ENCODE measurements at regions not wholly inside any gene's neighbourhood (a gene's known extent, or its start where the extent isn't known, plus 50 kb on each side); places are given as distances from the start of the nearest gene placed in this dataset.

DNA sequence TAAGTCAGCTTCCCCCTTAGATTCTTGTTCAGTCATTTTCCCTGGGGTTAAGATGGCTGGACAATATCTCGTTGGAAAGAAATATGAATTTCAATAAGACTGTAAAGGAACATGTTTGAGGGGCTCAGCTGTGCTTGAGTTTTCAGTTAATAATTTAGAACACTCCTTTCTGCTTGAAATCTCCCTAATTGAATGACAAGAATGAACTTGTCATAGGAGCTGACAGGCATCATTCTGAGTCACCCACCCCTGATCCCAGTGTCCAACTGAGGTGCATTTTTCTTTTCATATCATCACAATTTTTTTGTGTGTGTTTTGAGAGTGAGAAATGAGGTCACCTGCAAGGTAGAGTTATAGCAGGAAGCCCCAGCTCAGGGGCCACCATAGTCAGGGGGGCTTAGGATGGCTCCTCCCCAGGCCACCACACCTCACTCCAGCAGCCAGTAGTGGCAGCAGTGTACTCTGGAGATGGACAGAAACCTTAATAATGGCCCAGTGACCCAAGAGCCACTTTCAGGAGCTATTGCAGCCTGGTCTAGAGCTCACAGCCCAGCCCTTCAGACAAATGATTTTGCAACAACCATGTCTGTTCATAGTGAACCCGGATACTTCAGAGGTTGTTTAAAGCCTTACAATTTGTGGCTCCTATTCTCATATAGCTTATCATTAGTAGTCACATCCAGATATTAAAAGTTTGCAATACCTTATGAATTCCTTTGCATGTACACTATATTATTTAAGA lies 174.5 kb downstream of the MAIP1 start:
- TF ChIP-seq, protein P1, sequence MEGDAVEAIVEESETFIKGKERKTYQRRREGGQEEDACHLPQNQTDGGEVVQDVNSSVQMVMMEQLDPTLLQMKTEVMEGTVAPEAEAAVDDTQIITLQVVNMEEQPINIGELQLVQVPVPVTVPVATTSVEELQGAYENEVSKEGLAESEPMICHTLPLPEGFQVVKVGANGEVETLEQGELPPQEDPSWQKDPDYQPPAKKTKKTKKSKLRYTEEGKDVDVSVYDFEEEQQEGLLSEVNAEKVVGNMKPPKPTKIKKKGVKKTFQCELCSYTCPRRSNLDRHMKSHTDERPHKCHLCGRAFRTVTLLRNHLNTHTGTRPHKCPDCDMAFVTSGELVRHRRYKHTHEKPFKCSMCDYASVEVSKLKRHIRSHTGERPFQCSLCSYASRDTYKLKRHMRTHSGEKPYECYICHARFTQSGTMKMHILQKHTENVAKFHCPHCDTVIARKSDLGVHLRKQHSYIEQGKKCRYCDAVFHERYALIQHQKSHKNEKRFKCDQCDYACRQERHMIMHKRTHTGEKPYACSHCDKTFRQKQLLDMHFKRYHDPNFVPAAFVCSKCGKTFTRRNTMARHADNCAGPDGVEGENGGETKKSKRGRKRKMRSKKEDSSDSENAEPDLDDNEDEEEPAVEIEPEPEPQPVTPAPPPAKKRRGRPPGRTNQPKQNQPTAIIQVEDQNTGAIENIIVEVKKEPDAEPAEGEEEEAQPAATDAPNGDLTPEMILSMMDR (IDR thresholded peaks at IDR 0.05 in 8 of 11, conservative IDR thresholded peaks at IDR 0.05 in 3 of 11), result no peak
- TF ChIP-seq POLR2AphosphoS5 (IDR thresholded peaks at IDR 0.05) (no peak), POLR2A (IDR thresholded peaks at IDR 0.05) (no peak)

All from spleen (tissue), 7 donors.